ENCODE measurements at regions not wholly inside any gene's neighbourhood (a gene's known extent, or its start where the extent isn't known, plus 50 kb on each side); places are given as distances from the start of the nearest gene placed in this dataset.
"Not testable (repeated sequence)": the region's sequence is repeated elsewhere in the genome, so short reads cannot be mapped to it uniquely, and the experiment has no call there.

GRCh38 chr7:51397608-51398007, 81.0 kb upstream of the COBL start:
- not testable (repeated sequence) for TF ChIP-seq YY1 (tag by site-specific recombination; IDR thresholded peaks at IDR 0.05); CTCF (tag by site-specific recombination; IDR thresholded peaks at IDR 0.05); ZNF560 (tag by site-specific recombination; IDR thresholded peaks at IDR 0.05; ENCODE audit: borderline replicate concordance); KLF10 (tag by site-specific recombination; IDR thresholded peaks at IDR 0.05); ZNF510 (tag by site-specific recombination; IDR thresholded peaks at IDR 0.05; ENCODE audit: insufficient replicate concordance); HOXC10 (CRISPR knock-in tag; IDR thresholded peaks at IDR 0.05); ZNF561 (tag by site-specific recombination; IDR thresholded peaks at IDR 0.05; ENCODE audit: borderline replicate concordance); ZNF777 (tag by site-specific recombination; IDR thresholded peaks at IDR 0.05; ENCODE audit: borderline replicate concordance); ZNF362 (tag by site-specific recombination; IDR thresholded peaks at IDR 0.05)

All from HEK293 (cell line).